Mucosa of descending colon (tissue), 3 donors: ENCODE measurements at regions not wholly inside any gene's neighbourhood (a gene's known extent, or its start where the extent isn't known, plus 50 kb on each side); places are given as distances from the start of the nearest gene placed in this dataset.

Experiments
- ATAC-seq: fragments of 200-7000 bp; cut with Tn5 transposase; one replicate; pipeline ENCODE4 v1.9.1; 2020; ENCODE audit warnings: mild to moderate bottlenecking, moderate library complexity
- DNase-seq, 3 donors: peaks; one replicate each; pipeline ENCODE4 v3.0.0-alpha.2; 2020
- H3K36me3 ChIP-seq: fragments of 200-600 bp; one replicate; pipeline ENCODE4 v1.8.0; 2021; ENCODE audit warnings: low read depth, mild to moderate bottlenecking
- H3K4me1 ChIP-seq: fragments of 200-600 bp; one replicate; pipeline ENCODE4 v1.8.0; 2021; ENCODE audit warnings: low read depth, mild to moderate bottlenecking
- H3K4me3 ChIP-seq: fragments of 200-600 bp; one replicate; pipeline ENCODE4 v1.8.0; 2021; ENCODE audit warnings: mild to moderate bottlenecking
- H3K9me3 ChIP-seq: fragments of 200-600 bp; one replicate; pipeline ENCODE4 v1.8.0; 2021; ENCODE audit warnings: mild to moderate bottlenecking
- intact Hi-C, 2 donors: fragments of 100-400 bp; cut with DNase I in 1 of 2; cut with micrococcal nuclease in 1 of 2; formaldehyde crosslinking; loops; one replicate each; pipeline versions ENCODE4 v1.11.0 to v1.11.1; 2022; cut with DNase I, micrococcal nuclease
- TF ChIP-seq, protein P1 (sequence below): fragments of 200-600 bp; IDR thresholded peaks from one replicate; pipeline ENCODE4 v1.8.0; 2022; ENCODE audit warnings: antibody characterized with exemption, mild to moderate bottlenecking
- donor health status: DM: no; HTN: no; CAD: no; lungs with moderate emphysema.
- donor health status: DM: no; HTN: no; CAD: no.
- donor health status: DM: no; HTN: yes; CAD: no.

DNA sequence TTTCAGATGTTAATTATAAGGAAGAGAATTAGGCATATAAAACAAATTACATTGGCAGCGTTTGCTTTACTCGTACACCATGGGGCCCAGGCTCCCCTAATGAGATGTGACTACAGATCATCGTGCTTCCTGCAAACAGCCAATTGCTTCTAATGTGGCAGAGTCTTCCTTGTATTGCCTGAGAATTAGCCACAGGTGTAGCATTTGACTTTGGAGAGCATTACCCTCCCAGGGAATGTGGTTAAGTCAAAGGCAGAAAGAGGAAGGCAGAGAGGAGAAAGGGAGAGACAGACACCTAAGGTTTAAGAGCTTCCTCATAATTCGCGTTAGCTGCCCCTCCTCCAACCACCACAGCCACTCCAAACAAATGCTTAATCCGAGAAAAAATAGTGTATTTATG lies 97.0 kb downstream of the MID1IP1 start:
- ATAC-seq (no peak), DNase-seq (no peak)
- intact Hi-C loops, result no loop called here
- no peak overlapping the region for H3K4me3 ChIP-seq
- no peaks in the 10 kb centered on the region for H3K9me3 ChIP-seq
- H3K4me1 ChIP-seq, result no peaks in the 10 kb centered on the region
- H3K36me3 ChIP-seq, result no peaks in the 10 kb centered on the region
- TF ChIP-seq, protein P1, sequence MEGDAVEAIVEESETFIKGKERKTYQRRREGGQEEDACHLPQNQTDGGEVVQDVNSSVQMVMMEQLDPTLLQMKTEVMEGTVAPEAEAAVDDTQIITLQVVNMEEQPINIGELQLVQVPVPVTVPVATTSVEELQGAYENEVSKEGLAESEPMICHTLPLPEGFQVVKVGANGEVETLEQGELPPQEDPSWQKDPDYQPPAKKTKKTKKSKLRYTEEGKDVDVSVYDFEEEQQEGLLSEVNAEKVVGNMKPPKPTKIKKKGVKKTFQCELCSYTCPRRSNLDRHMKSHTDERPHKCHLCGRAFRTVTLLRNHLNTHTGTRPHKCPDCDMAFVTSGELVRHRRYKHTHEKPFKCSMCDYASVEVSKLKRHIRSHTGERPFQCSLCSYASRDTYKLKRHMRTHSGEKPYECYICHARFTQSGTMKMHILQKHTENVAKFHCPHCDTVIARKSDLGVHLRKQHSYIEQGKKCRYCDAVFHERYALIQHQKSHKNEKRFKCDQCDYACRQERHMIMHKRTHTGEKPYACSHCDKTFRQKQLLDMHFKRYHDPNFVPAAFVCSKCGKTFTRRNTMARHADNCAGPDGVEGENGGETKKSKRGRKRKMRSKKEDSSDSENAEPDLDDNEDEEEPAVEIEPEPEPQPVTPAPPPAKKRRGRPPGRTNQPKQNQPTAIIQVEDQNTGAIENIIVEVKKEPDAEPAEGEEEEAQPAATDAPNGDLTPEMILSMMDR, result no peak

GRCh38 chrX:38899650-38900049 lies 98.4 kb downstream of the MID1IP1 start:
- Histone ChIP-seq H3K4me1 (no peaks in the 10 kb centered on the region), H3K4me3 (no peak overlapping the region), H3K36me3 (no peaks in the 10 kb centered on the region), H3K9me3 (no peaks in the 10 kb centered on the region)
- no peak for DNase-seq
- intact Hi-C loops, result no loop called here
- ATAC-seq, result no peak
- TF ChIP-seq, protein P1, result no peak

- no peak for DNase-seq
- Histone ChIP-seq H3K4me3 (no peak overlapping the region), H3K9me3 (no peaks in the 10 kb centered on the region), H3K4me1 (no peaks in the 10 kb centered on the region), H3K36me3 (no peaks in the 10 kb centered on the region)
- intact Hi-C loops, result no loop called here
- TF ChIP-seq, protein P1, result no peak
- ATAC-seq, result no peak
Observed at GRCh38 chrX:38900719-38901118, 99.5 kb downstream of the MID1IP1 start.

DNA sequence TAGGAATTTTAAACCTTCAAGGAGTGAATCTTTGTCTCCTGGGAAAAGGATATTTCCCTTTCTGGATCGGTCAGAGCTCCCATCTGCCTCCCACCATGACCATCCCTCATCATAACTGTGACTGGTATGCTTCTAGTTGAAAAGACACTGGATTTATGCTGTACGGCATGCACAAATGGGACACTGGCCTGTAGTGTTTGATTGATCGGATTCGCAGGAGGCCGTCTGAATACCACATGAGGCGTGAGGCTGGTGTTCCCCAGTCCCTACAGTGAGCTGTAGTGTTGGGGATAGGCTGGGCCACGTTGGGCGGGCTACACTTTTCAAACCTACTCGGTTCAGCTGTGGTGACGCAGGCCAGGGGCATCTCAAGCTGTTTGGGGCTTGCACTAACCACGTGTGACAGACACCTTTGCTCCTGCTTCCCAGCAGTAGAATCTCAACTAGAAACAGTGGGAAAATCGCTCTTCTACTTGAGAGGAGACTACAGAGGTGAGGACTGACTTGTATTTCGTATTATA lies 101.8 kb downstream of the MID1IP1 start:
- ATAC-seq (no peak), DNase-seq (no peak)
- intact Hi-C loops, result no loop called here
- Histone ChIP-seq H3K9me3 (no peaks in the 10 kb centered on the region), H3K36me3 (no peaks in the 10 kb centered on the region), H3K4me3 (no peak overlapping the region), H3K4me1 (no peaks in the 10 kb centered on the region)
- TF ChIP-seq, protein P1, result no peak

DNA sequence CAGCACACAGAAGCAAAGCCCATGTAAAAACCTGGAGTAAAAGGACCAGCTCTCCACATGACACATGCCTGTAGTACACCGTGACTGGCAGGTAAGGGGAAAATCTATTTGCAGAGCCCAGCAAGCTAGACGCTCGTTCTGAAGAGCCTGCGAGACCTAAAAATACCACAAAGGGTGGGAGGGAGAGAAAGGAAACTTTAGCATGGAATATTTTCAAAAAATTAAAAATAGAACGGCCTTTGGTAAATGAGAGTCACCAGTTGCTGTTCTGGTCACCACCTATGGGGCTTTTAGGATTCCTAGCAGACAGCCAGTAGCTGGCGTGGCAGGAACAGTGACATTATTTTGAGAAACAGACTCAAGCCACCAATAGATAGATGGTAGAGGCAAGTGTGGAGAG lies 115.5 kb downstream of the MID1IP1 start:
- intact Hi-C loops, result no loop called here
- Histone ChIP-seq H3K36me3 (no peaks in the 10 kb centered on the region), H3K9me3 (no peaks in the 10 kb centered on the region), H3K4me1 (no peaks in the 10 kb centered on the region), H3K4me3 (no peak overlapping the region)
- TF ChIP-seq, protein P1, result no peak
- DNase-seq (no peak), ATAC-seq (no peak)

DNA sequence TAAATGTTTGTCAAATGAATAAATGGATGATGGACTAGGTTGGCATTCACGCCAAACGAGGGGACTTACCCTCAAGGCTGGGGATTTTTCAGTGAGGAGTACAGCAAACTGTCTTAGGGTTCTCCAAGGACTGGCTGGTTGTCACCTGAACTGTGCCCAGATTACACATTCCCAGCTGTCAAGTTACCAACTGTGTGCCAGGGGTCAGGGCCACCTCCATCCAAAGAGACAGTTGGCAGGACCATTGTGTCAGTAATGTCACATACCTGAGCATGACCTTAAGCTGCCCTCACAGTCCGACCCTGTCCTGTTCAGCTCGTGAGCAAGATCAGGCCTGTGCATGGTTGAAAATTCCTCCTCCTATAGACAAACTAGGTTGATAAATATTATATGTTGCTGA lies 116.7 kb downstream of the MID1IP1 start:
- intact Hi-C loops, result no loop called here
- H3K9me3 ChIP-seq, result no peaks in the 10 kb centered on the region
- no peaks in the 10 kb centered on the region for H3K4me1 ChIP-seq
- TF ChIP-seq, protein P1, result no peak
- H3K4me3 ChIP-seq, result no peak overlapping the region
- ATAC-seq (no peak), DNase-seq (no peak)
- no peaks in the 10 kb centered on the region for H3K36me3 ChIP-seq
